Kidney (tissue), 13 donors: ENCODE measurements at regions not wholly inside any gene's neighbourhood (a gene's known extent, or its start where the extent isn't known, plus 50 kb on each side); places are given as distances from the start of the nearest gene placed in this dataset.

Experiments used
- DNase-seq, 5 donors: peaks; one replicate each; pipeline ENCODE4 v3.0.0-alpha.2; 2013 to 2020
- FAIRE-seq: peaks from 2 replicates; lab custom pipeline; 2012; peaks lifted over from hg19 to GRCh38; lab: Jason Lieb, UNC
- H3K27ac ChIP-seq, 2 donors: one replicate each; pipeline ENCODE4 v1.7.0; 2013; ENCODE audit warnings: low read depth in 2 of 2, low read length in 2 of 2, inconsistent platforms in 1 of 2
- H3K27me3 ChIP-seq: one replicate; pipeline ENCODE4 v1.7.1; 2013; ENCODE audit warnings: low read length, inconsistent platforms; ENCODE audit not compliant: control insufficient read depth, insufficient read depth
- H3K36me3 ChIP-seq, 3 donors: one replicate each; pipeline versions ENCODE4 v1.7.0 to v1.7.1; 2013; ENCODE audit warnings: low read length in 3 of 3, control low read depth in 1 of 3, inconsistent platforms in 1 of 3; ENCODE audit not compliant: insufficient read depth in 3 of 3, control insufficient read depth in 2 of 3
- H3K4me1 ChIP-seq, 3 donors: one replicate each; pipeline versions ENCODE4 v1.7.0 to v1.7.1; 2013; ENCODE audit warnings: low read length in 3 of 3, inconsistent platforms in 1 of 3, low read depth in 1 of 3; ENCODE audit not compliant: control insufficient read depth in 2 of 3, insufficient read depth in 2 of 3
- H3K4me3 ChIP-seq, 3 donors: one replicate each; pipeline versions ENCODE4 v1.7.0 to v1.8.1; 2013; ENCODE audit warnings: low read length in 3 of 3, control low read depth in 1 of 3, inconsistent platforms in 1 of 3
- H3K9ac ChIP-seq, 3 donors: one replicate each; pipeline versions ENCODE4 v1.7.0 to v1.7.1; 2013; ENCODE audit warnings: low read length in 3 of 3, control low read depth in 1 of 3, inconsistent platforms in 1 of 3
- H3K9me3 ChIP-seq, 3 donors: one replicate each; pipeline versions ENCODE4 v1.7.0 to v1.7.1; 2013; ENCODE audit warnings: low read length in 3 of 3, control low read depth in 1 of 3, inconsistent platforms in 1 of 3; ENCODE audit not compliant: control insufficient read depth in 2 of 3, insufficient read depth in 1 of 3
- intact Hi-C: fragments of 100-400 bp; cut with DNase I; formaldehyde crosslinking; loops from one replicate; pipeline ENCODE4 v1.11.1; 2022
- TF ChIP-seq, protein P1 (sequence below): IDR thresholded peaks from 3 replicates; pipeline ENCODE4 v1.5.1; 2012; ENCODE audit warnings: mild to moderate bottlenecking, moderate library complexity, borderline replicate concordance; ENCODE audit not compliant: insufficient read depth; ENCODE audit errors: extremely low read depth
- donor health status: control.
- donor health status: control.
- donor health status: control.
- donor health status: control.
- donor health status: control.
- donor health status: DM: yes; HTN: yes; CAD: no.
- donor health status: Normal renal cell carcinoma (clear cell type).

DNA sequence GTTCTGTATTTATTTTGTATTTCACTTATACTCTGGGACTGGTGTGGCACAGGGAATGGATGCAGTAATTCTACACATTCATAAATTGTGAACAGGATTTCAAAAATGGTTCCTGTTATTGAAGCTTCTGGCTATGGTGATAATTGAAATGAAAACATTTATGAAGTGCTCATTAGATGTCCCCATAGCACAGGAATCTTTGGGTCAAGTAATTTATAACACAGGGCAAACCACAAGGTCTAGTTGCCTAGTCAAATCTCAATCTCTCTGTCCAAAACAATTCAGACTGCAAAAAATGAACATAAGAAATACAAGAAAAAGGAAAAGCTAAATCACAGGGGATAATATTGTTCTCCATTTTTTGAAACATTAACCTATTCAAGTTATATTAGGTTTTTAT, 117.5 kb upstream of the PTPRG start:
- H3K27ac ChIP-seq = no peak overlapping the region
- H3K4me3 ChIP-seq = no peak overlapping the region
- DNase-seq (no peak), FAIRE-seq (no peak)
- TF ChIP-seq, protein P1, sequence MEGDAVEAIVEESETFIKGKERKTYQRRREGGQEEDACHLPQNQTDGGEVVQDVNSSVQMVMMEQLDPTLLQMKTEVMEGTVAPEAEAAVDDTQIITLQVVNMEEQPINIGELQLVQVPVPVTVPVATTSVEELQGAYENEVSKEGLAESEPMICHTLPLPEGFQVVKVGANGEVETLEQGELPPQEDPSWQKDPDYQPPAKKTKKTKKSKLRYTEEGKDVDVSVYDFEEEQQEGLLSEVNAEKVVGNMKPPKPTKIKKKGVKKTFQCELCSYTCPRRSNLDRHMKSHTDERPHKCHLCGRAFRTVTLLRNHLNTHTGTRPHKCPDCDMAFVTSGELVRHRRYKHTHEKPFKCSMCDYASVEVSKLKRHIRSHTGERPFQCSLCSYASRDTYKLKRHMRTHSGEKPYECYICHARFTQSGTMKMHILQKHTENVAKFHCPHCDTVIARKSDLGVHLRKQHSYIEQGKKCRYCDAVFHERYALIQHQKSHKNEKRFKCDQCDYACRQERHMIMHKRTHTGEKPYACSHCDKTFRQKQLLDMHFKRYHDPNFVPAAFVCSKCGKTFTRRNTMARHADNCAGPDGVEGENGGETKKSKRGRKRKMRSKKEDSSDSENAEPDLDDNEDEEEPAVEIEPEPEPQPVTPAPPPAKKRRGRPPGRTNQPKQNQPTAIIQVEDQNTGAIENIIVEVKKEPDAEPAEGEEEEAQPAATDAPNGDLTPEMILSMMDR = no peak
- intact Hi-C loops = no loop called here
- no peaks in the 10 kb centered on the region for H3K9me3 ChIP-seq
- no peaks in the 10 kb centered on the region for H3K27me3 ChIP-seq
- H3K36me3 ChIP-seq = no peaks in the 10 kb centered on the region
- H3K9ac ChIP-seq = no peak overlapping the region
- H3K4me1 ChIP-seq = no peaks in the 10 kb centered on the region

DNA sequence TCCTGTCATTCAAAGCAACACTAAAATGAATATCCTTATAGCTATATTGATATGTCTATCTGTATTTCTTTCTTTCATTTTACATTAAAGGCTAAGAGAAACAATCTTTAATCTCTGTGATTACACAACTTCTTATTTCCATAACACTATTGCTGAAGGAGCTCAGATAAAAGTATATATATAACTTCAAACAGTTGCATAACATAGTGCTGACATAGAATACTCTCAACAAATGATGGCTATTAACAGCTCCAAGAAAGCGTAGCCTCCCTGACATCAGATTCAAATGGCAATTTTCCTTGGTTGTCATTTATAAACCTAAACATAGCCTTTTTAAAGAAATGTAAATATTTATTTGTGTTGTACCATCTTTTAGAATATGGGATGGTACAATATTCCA, 116.6 kb upstream of the PTPRG start:
- Histone ChIP-seq H3K27me3 (no peaks in the 10 kb centered on the region), H3K27ac (no peak overlapping the region), H3K9me3 (no peaks in the 10 kb centered on the region), H3K4me1 (no peaks in the 10 kb centered on the region), H3K36me3 (no peaks in the 10 kb centered on the region), H3K4me3 (no peak overlapping the region), H3K9ac (no peak overlapping the region)
- TF ChIP-seq, protein P1 = no peak
- FAIRE-seq (no peak), DNase-seq (no peak)
- intact Hi-C loops = no loop called here

- Histone ChIP-seq H3K27me3 (no peaks in the 10 kb centered on the region), H3K9me3 (no peaks in the 10 kb centered on the region), H3K9ac (no peak overlapping the region), H3K4me3 (no peak overlapping the region), H3K27ac (no peak overlapping the region), H3K36me3 (no peaks in the 10 kb centered on the region), H3K4me1 (no peaks in the 10 kb centered on the region)
- TF ChIP-seq, protein P1 = no peak
- DNase-seq (no peak), FAIRE-seq (no peak)
- intact Hi-C loops = no loop called here
Observed at GRCh38 chr3:61445924-61446323, 115.4 kb upstream of the PTPRG start.

DNA sequence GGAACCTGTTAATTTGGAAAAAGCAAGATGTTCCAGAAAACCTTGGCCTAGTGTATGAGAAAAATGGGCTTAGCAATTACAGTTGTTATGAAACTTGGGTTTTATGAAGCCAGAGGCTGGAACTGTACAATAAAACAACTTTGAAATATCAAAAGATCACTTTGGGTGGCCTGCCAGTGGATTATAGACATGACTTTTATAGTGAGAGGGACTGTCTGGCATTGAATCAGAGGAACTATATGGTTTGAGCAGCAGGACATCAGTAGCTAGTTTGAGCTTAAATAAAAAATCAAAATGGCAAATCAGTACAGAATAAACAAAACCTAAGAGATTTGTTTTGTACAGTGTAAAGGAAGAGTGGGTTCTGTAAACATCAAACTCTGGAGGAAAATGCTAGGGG, 115.0 kb upstream of the PTPRG start:
- FAIRE-seq (no peak), DNase-seq (no peak)
- intact Hi-C loops = no loop called here
- no peaks in the 10 kb centered on the region for H3K27me3 ChIP-seq
- H3K9ac ChIP-seq = no peak overlapping the region
- no peak overlapping the region for H3K4me3 ChIP-seq
- no peaks in the 10 kb centered on the region for H3K36me3 ChIP-seq
- H3K4me1 ChIP-seq = no peaks in the 10 kb centered on the region
- TF ChIP-seq, protein P1 = no peak
- no peak overlapping the region for H3K27ac ChIP-seq
- no peaks in the 10 kb centered on the region for H3K9me3 ChIP-seq
